ENCODE measurements at regions not wholly inside any gene's neighbourhood (a gene's known extent, or its start where the extent isn't known, plus 50 kb on each side); places are given as distances from the start of the nearest gene placed in this dataset.

DNA sequence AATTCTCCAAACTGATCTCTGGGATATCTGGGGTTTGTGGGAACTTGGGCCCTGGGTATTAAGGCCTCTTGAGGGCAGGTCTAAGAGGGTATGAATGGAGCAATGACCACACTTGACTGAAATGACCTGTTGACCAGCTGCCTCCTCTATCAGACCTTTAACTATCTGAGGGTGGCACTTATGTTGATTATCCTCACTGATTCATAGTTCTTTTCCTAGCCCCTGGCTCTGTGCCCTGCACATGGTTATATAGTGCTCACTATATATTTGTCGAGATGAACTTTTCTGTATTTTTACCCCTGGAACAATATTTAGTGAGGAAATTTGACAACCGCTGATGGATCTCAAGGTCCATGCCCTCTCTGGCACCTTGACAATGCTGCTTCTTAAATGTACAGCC lies 305.5 kb upstream of the PLET1 start:
- TF ChIP-seq POLR2AphosphoS5 (IDR thresholded peaks at IDR 0.05; ENCODE audit: low read depth, low read length) (no peak), TEAD4 (IDR thresholded peaks at IDR 0.05; ENCODE audit: low read depth, low read length) (no peak), RAD21 (IDR thresholded peaks at IDR 0.05 in 1 of 2, conservative IDR thresholded peaks at IDR 0.05 in 1 of 2; ENCODE audit: low read depth in 2 of 2, low read length in 2 of 2) (no peak), KDM1A (IDR thresholded peaks at IDR 0.05; ENCODE audit: borderline replicate concordance, low read length) (no peak)
- TF ChIP-seq, protein P1, sequence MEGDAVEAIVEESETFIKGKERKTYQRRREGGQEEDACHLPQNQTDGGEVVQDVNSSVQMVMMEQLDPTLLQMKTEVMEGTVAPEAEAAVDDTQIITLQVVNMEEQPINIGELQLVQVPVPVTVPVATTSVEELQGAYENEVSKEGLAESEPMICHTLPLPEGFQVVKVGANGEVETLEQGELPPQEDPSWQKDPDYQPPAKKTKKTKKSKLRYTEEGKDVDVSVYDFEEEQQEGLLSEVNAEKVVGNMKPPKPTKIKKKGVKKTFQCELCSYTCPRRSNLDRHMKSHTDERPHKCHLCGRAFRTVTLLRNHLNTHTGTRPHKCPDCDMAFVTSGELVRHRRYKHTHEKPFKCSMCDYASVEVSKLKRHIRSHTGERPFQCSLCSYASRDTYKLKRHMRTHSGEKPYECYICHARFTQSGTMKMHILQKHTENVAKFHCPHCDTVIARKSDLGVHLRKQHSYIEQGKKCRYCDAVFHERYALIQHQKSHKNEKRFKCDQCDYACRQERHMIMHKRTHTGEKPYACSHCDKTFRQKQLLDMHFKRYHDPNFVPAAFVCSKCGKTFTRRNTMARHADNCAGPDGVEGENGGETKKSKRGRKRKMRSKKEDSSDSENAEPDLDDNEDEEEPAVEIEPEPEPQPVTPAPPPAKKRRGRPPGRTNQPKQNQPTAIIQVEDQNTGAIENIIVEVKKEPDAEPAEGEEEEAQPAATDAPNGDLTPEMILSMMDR (IDR thresholded peaks at IDR 0.05; ENCODE audit: control extremely low read depth in 1 of 3, insufficient read depth in 1 of 3, low read depth in 1 of 3, low read length in 3 of 3), result no peak

Data from H1 (cell line).